H9 (cell line): ENCODE measurements at regions not wholly inside any gene's neighbourhood (a gene's known extent, or its start where the extent isn't known, plus 50 kb on each side); places are given as distances from the start of the nearest gene placed in this dataset.

Experiments
- DNase-seq: peaks from one replicate; pipeline ENCODE4 v3.0.0-alpha.2; 2017
- H2AFZ ChIP-seq: one replicate; pipeline ENCODE4 v1.6.1; 2013; ENCODE audit warnings: mild to moderate bottlenecking, low read length, control low read depth, moderate library complexity
- H2AK5ac ChIP-seq: 2 replicates; pipeline ENCODE4 v1.6.1; 2013; ENCODE audit warnings: low read length, control low read depth, mixed read lengths; ENCODE audit not compliant: insufficient read length
- H2BK120ac ChIP-seq: one replicate; pipeline ENCODE4 v1.6.1; 2013; ENCODE audit warnings: low read depth, mild to moderate bottlenecking, low read length, control low read depth, inconsistent platforms; ENCODE audit not compliant: poor library complexity, severe bottlenecking
- H2BK12ac ChIP-seq: 2 replicates; pipeline ENCODE4 v1.6.1; 2013; ENCODE audit warnings: low read length, control low read depth, mixed read lengths, low read depth; ENCODE audit not compliant: insufficient read length
- H2BK15ac ChIP-seq: 2 replicates; pipeline ENCODE4 v1.6.1; 2013; ENCODE audit warnings: low read depth, low read length, control low read depth
- H2BK20ac ChIP-seq: one replicate; pipeline ENCODE4 v1.6.1; 2013; ENCODE audit warnings: low read depth, mild to moderate bottlenecking, low read length, control low read depth, inconsistent platforms; ENCODE audit not compliant: poor library complexity, severe bottlenecking
- H2BK5ac ChIP-seq: 2 replicates; pipeline ENCODE4 v1.6.1; 2013; ENCODE audit warnings: low read length, control low read depth, mixed read lengths; ENCODE audit not compliant: insufficient read length
- H3K14ac ChIP-seq: 2 replicates; pipeline ENCODE4 v1.6.1; 2013; ENCODE audit warnings: low read length, control low read depth; ENCODE audit not compliant: insufficient read depth
- H3K18ac ChIP-seq: 2 replicates; pipeline ENCODE4 v1.6.1; 2013; ENCODE audit warnings: low read depth, mild to moderate bottlenecking, mixed read lengths, low read length, control low read depth; ENCODE audit not compliant: insufficient read length
- H3K23ac ChIP-seq: 2 replicates; pipeline ENCODE4 v1.6.1; 2013; ENCODE audit warnings: low read length, control low read depth, mixed read lengths, low read depth; ENCODE audit not compliant: insufficient read length
- H3K23me2 ChIP-seq: 2 replicates; pipeline ENCODE4 v1.6.1; 2013; ENCODE audit warnings: low read depth, mild to moderate bottlenecking, mixed read lengths, low read length, control low read depth; ENCODE audit not compliant: insufficient read length, poor library complexity, severe bottlenecking
- H3K27ac ChIP-seq: 2 replicates; pipeline ENCODE4 v1.5.1; 2013; ENCODE audit warnings: low read length, control low read depth, mixed read lengths, low read depth; ENCODE audit not compliant: insufficient read length
- H3K27me3 ChIP-seq: 2 replicates; pipeline ENCODE4 v1.6.1; 2013; ENCODE audit warnings: low read length, control low read depth, inconsistent platforms; ENCODE audit not compliant: insufficient read depth
- H3K4ac ChIP-seq: 2 replicates; pipeline ENCODE4 v1.6.1; 2013; ENCODE audit warnings: low read depth, mild to moderate bottlenecking, control low read depth, inconsistent platforms, low read length, moderate library complexity
- H3K4me1 ChIP-seq: 2 replicates; pipeline ENCODE4 v1.6.1; 2013; ENCODE audit warnings: low read length, control low read depth, inconsistent platforms; ENCODE audit not compliant: insufficient read depth
- H3K4me2 ChIP-seq: 2 replicates; pipeline ENCODE4 v1.6.1; 2013; ENCODE audit warnings: low read length, control low read depth, mixed read lengths; ENCODE audit not compliant: insufficient read length, insufficient read depth
- H3K56ac ChIP-seq: 2 replicates; pipeline ENCODE4 v1.6.1; 2013; ENCODE audit warnings: low read depth, mild to moderate bottlenecking, mixed read lengths, low read length, control low read depth; ENCODE audit not compliant: insufficient read length
- H3K79me1 ChIP-seq: 2 replicates; pipeline ENCODE4 v1.6.1; 2013; ENCODE audit warnings: low read depth, mild to moderate bottlenecking, moderate library complexity, low read length, control low read depth, inconsistent platforms; ENCODE audit not compliant: insufficient read depth, poor library complexity, severe bottlenecking
- H3K79me2 ChIP-seq: 2 replicates; pipeline ENCODE4 v1.6.1; 2013; ENCODE audit warnings: low read length, control low read depth, inconsistent platforms; ENCODE audit not compliant: insufficient read depth
- H3K9ac ChIP-seq: 2 replicates; pipeline ENCODE4 v1.6.1; 2013; ENCODE audit warnings: low read length, control low read depth, mixed read lengths; ENCODE audit not compliant: insufficient read length; ENCODE audit errors: extremely low read depth
- H3K9me3 ChIP-seq: one replicate; pipeline ENCODE4 v1.6.1; 2013; ENCODE audit warnings: low read depth, low read length, inconsistent platforms; ENCODE audit not compliant: control insufficient read depth
- H3T11ph ChIP-seq: one replicate; pipeline ENCODE4 v1.6.1; 2013; ENCODE audit warnings: mild to moderate bottlenecking, low read length, control low read depth, inconsistent platforms
- H4K20me1 ChIP-seq: one replicate; pipeline ENCODE4 v1.6.1; 2013; ENCODE audit not compliant: control insufficient read depth, insufficient read length, insufficient read depth
- H4K5ac ChIP-seq: 2 replicates; pipeline ENCODE4 v1.6.1; 2013; ENCODE audit warnings: low read depth, mild to moderate bottlenecking, mixed read lengths, low read length, control low read depth; ENCODE audit not compliant: insufficient read length
- H4K8ac ChIP-seq: replicated peaks from 2 replicates; pipeline ENCODE4 v1.6.1; 2013; ENCODE audit warnings: low read length, control low read depth, mixed read lengths, low read depth; ENCODE audit not compliant: insufficient read length
- H4K91ac ChIP-seq: 2 replicates; pipeline ENCODE4 v1.6.1; 2013; ENCODE audit warnings: low read depth, mild to moderate bottlenecking, moderate library complexity, mixed read lengths, low read length, control low read depth; ENCODE audit not compliant: insufficient read length
- H3K27ac Mint-ChIP-seq, 3 experiments: 2 replicates in 2 of 3; 3 replicates in 1 of 3; pipeline ENCODE4 v1.8.0; 2020 to 2021; ENCODE audit warnings: mixed read lengths in 3 of 3, mild to moderate bottlenecking in 1 of 3, moderate library complexity in 1 of 3
- H3K27me3 Mint-ChIP-seq: 2 replicates; pipeline ENCODE4 v1.8.0; 2021; ENCODE audit warnings: low read depth, mild to moderate bottlenecking, moderate library complexity, mixed read lengths
- H3K36me3 Mint-ChIP-seq, 3 experiments: 2 replicates in 2 of 3; 3 replicates in 1 of 3; pipeline ENCODE4 v1.8.0; 2020 to 2021; ENCODE audit warnings: low read depth in 3 of 3, mixed read lengths in 3 of 3; ENCODE audit not compliant: insufficient read depth in 1 of 3
- H3K4me1 Mint-ChIP-seq, 2 experiments: 2 replicates each; pipeline ENCODE4 v1.8.0; 2020; ENCODE audit warnings: mixed read lengths in 2 of 2
- H3K4me3 Mint-ChIP-seq, 2 experiments: 2 replicates in 1 of 2; 3 replicates in 1 of 2; pipeline ENCODE4 v1.8.0; 2020 to 2021; ENCODE audit warnings: mild to moderate bottlenecking in 2 of 2, mixed read lengths in 2 of 2, moderate library complexity in 1 of 2
- H3K9me3 Mint-ChIP-seq, 2 experiments: 2 replicates in 1 of 2; 3 replicates in 1 of 2; pipeline ENCODE4 v1.8.0; 2020; ENCODE audit warnings: mild to moderate bottlenecking in 2 of 2, mixed read lengths in 2 of 2, moderate library complexity in 1 of 2
- CTCF ChIP-seq: fragments of 200-600 bp; sonication (generic); conservative IDR thresholded peaks from 3 replicates; pipeline ENCODE4 v1.8.0; 2021; ENCODE audit warnings: antibody characterized with exemption, mild to moderate bottlenecking
- WGBS: extraction: QIAGEN DNeasy Blood & Tissue Kit; methylation state at CpG from one replicate; pipeline ENCODE4 v1.1.7; 2013; ENCODE audit warnings: missing lambda C conversion rate, low lambda C conversion rate, mixed read lengths; ENCODE audit not compliant: insufficient read length; ENCODE audit errors: extremely low coverage; 5-methylcytosine and 5-hydroxymethylcytosine counted together

- Histone ChIP-seq H3K79me2 (no peaks in the 10 kb centered on the region), H3K79me1 (no peaks in the 10 kb centered on the region), H2BK20ac (no peak overlapping the region), H3K23ac (no peak overlapping the region), H3K18ac (no peak overlapping the region), H3T11ph (no peak overlapping the region), H3K27ac (no peak overlapping the region), H4K91ac (no peak overlapping the region), H2BK120ac (no peak overlapping the region), H2BK5ac (no peak overlapping the region), H3K23me2 (no peaks in the 10 kb centered on the region), H2BK12ac (no peak overlapping the region), H2BK15ac (no peak overlapping the region), H3K56ac (no peak overlapping the region), H3K4me2 (no peak overlapping the region), H4K8ac (no peak overlapping the region), H4K5ac (no peak overlapping the region), H3K27me3 (no peaks in the 10 kb centered on the region), H3K9ac (no peak overlapping the region), H3K4ac (no peak overlapping the region), H2AK5ac (no peak overlapping the region), H3K14ac (no peak overlapping the region), H2AFZ (no peak overlapping the region), H4K20me1 (no peaks in the 10 kb centered on the region), H3K9me3 (no peaks in the 10 kb centered on the region), H3K4me1 (no peaks in the 10 kb centered on the region)
- DNase-seq: no peak
- no peak for TF ChIP-seq CTCF
- no peaks in the 10 kb centered on the region for H3K9me3 Mint-ChIP-seq
- WGBS: 100% methylated on average over 1 of the region's 5 CpGs
- no peak overlapping the region for H3K4me3 Mint-ChIP-seq
- H3K4me1 Mint-ChIP-seq: no peaks in the 10 kb centered on the region
- H3K27me3 Mint-ChIP-seq: no peaks in the 10 kb centered on the region; the same call in 1 of the 2 replicates
- H3K36me3 Mint-ChIP-seq: no peaks in the 10 kb centered on the region
- H3K27ac Mint-ChIP-seq: no peak overlapping the region
Measured at GRCh38 chr16:16850274-16850673, 471.3 kb downstream of the NPIPA7 start.
